Sciatic nerve (tissue), 2 donors: ENCODE measurements at regions not wholly inside any gene's neighbourhood (a gene's known extent, or its start where the extent isn't known, plus 50 kb on each side); places are given as distances from the start of the nearest gene placed in this dataset.

Source experiments
- ATAC-seq: fragments of 200-7000 bp; cut with Tn5 transposase; one replicate; pipeline ENCODE4 v1.9.1; 2020; ENCODE audit warnings: mild to moderate bottlenecking, moderate library complexity
- DNase-seq: peaks from one replicate; pipeline ENCODE4 v3.0.0-alpha.2; 2020; ENCODE audit warnings: low spot score
- intact Hi-C: fragments of 100-400 bp; cut with DNase I; formaldehyde crosslinking; loops from one replicate; pipeline ENCODE4 v1.14.2; 2022
- donor health status: DM: no; HTN: no; CAD: no.
- donor health status: DM: no; HTN: no; CAD: no.

DNA sequence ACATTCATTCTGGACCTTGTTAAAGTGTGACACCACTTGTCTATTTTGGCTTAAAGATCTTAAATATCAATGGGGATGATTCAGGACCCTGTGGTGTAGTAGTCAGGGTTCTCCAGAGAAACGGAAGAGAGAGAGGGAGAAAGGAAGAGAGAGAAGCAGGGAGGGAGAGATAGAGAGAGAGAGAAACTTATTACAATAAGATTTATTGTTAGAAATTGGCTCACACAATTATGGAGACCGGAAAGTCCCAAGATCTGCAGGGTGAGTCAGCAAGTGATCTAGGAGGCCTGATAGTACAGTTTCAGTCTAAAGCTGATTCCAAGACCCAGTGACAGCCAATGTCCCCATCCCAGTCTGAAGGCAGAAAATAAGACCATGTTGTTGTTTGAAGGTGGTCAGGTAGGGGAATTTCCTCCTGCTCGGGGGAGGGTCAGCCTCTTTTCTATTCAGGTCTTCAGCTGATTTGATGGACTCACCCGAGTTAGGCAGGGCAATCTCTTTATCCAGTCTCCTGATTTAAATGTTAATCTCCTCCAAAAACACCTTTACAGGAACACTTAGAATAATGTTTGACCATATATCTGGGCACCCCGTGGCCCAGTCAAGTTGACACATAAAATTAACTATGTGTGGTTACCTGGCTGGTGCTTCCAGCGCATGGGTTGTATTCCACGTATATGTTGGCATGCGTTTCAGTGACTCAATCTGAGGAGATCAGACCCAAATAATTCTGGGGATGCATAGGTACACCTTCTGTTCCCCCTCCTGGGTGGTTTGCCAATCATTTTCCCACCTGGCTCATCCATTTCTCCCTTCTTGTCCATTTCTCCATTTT is 1350.5 kb downstream of the TBC1D22A start:
- DNase-seq (no peak), ATAC-seq (no peak)
- intact Hi-C loops, result no loop called here

GRCh38 chr22:48106715-48107259 is 1344.3 kb downstream of the TBC1D22A start:
- intact Hi-C loops, result no loop called here
- DNase-seq (no peak), ATAC-seq (no peak)

- DNase-seq (no peak), ATAC-seq (no peak)
- intact Hi-C loops, result no loop called here
These were observed 1343.8 kb downstream of the TBC1D22A start for GRCh38 chr22:48106215-48106614.

GRCh38 chr22:48105259-48105658 is 1342.8 kb downstream of the TBC1D22A start:
- DNase-seq (no peak), ATAC-seq (no peak)
- intact Hi-C loops, result no loop called here

- intact Hi-C loops, result no loop called here
- no peak for DNase-seq
- ATAC-seq, result no peak
These were observed 1342.3 kb downstream of the TBC1D22A start for GRCh38 chr22:48104766-48105165.

DNA sequence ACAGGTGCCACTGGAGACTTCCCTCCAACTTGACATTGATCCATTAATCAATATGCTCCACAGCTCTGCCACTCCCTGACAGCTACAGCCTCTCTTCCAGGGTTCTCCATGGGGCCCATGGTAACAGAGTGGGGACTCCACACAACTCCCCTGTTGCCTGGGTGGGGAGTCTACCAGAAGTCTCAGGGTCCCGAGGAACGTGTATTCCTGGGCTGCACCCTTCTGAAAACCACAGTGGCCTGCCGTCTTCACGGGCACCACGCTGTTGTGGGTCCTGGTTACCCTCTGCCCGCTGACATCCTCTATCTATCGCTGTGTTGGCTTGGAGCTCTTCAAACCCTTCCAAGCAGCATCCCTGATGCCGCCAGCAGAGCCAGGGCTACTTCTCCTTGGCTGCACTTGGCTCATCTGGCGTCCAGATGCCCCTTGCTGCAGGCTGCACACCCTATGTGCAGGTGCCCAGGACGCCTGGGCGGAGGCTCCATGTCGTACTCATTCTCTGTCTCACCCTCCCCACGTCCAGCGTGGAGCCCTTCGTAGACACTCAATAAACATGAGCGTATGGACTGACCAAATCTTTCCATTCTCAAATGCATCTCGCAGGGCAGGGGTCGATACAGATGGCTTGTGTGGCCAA is 1341.8 kb downstream of the TBC1D22A start:
- intact Hi-C loops, result no loop called here
- ATAC-seq, result no peak
- no peak for DNase-seq

- intact Hi-C loops, result loop anchor here (2.0 kb wide), 1 partner anchor 22 kb away; no protein-coding TSS in a partner anchor
- ATAC-seq (peak; percentile 30), DNase-seq (no peak)
These were observed 1340.9 kb downstream of the TBC1D22A start for GRCh38 chr22:48103126-48103875.

- DNase-seq, result no peak
- intact Hi-C loops, result loop anchor here (2.0 kb wide), 1 partner anchor 22 kb away; no protein-coding TSS in a partner anchor
- ATAC-seq, result no peak
These were observed 1340.1 kb downstream of the TBC1D22A start for GRCh38 chr22:48102581-48102980.

GRCh38 chr22:48101704-48102103 is 1339.3 kb downstream of the TBC1D22A start:
- no peak for ATAC-seq
- intact Hi-C loops, result loop anchor here (2.0 kb wide), 1 partner anchor 21 kb away; no protein-coding TSS in a partner anchor
- DNase-seq, result no peak

DNA sequence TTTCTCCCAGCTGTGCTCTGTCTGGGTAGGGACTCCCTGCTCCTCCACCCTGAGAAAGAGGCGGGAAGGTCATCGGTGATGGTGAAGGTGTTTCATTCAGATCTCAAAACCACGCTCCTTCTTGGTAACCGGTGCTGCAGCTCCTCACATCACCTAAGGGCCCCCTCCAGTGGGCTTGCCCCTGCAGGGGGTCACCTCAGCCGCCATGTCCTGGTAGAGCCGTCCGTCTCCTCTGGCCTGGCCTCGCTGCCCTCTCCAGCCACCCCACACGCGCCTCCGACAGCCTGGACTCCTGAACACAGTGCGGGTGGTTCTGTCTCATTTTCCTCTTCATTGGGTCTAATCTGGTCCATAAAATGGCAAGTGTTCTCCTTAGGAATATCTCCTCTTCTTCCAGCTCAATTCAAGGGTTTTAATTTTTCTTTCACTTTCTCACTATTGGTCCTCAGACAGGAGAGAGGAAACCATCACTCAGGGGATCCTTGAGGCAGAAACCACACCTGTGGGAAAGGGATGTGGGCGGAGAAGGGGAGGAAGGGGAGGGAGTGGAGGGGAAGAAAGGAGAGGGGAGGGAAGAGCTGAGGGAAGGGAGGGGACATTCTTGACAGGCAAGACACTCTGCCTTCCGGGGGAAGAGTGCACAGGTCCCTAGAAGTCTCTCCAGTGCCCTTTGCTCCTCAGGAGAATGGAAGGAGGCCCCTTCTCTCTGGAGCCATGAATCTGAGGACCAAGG is 1338.4 kb downstream of the TBC1D22A start:
- no peak for ATAC-seq
- DNase-seq, result no peak
- intact Hi-C loops, result no loop called here

- ATAC-seq, result peak; percentile 55
- no peak for DNase-seq
- intact Hi-C loops, result no loop called here
These were observed 1337.2 kb downstream of the TBC1D22A start for GRCh38 chr22:48099671-48100070.

GRCh38 chr22:48099251-48099650 is 1336.8 kb downstream of the TBC1D22A start:
- ATAC-seq (no peak), DNase-seq (no peak)
- intact Hi-C loops, result no loop called here

DNA sequence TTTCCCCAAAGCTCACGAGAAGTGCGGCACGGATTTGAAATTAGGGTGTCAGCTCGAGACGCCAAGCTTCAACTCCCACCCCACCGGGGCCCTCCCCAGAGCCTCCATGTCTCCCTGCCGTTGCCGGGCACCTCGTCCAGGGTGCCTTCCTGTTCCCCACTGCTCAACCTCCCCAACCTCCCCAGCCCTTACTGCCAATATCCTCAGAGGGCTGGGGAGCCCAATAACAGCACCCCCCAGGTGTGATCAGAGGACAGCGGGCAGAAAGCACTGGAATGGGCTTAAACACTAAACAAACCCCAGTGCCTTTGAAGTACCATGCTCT is 1336.4 kb downstream of the TBC1D22A start:
- DNase-seq, result no peak
- intact Hi-C loops, result no loop called here

GRCh38 chr22:48098243-48098920 is 1335.9 kb downstream of the TBC1D22A start:
- intact Hi-C loops, result no loop called here
- ATAC-seq, result no peak
- no peak for DNase-seq

More for the DNA sequence above, 1336.4 kb downstream of the TBC1D22A start:
- ATAC-seq, result no peak

DNA sequence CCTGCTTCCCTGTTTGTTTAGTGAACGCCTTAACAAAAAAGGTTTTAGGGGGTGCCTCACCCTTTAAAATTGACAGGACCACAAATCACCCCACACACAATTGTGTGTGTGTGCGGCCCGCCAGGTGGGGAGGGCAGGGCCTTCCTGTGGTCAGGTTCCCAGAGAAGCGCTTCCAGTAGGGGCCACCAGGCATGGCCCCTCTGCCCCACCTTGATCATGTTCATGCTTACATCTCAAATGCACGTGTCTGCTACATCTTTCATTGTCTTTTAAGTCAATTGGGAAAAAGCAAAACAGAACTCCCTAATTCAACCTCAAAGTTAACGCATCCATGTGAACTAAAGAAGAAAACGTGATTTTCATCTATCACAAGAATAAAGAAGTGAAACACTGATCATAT is 1335.3 kb downstream of the TBC1D22A start:
- ATAC-seq (no peak), DNase-seq (no peak)
- intact Hi-C loops, result no loop called here

GRCh38 chr22:48096851-48097665 is 1334.6 kb downstream of the TBC1D22A start:
- DNase-seq, result no peak
- intact Hi-C loops, result no loop called here
- no peak for ATAC-seq

- DNase-seq, result no peak
- intact Hi-C loops, result no loop called here
- no peak for ATAC-seq
These were observed 1334.0 kb downstream of the TBC1D22A start for GRCh38 chr22:48096411-48096810.

DNA sequence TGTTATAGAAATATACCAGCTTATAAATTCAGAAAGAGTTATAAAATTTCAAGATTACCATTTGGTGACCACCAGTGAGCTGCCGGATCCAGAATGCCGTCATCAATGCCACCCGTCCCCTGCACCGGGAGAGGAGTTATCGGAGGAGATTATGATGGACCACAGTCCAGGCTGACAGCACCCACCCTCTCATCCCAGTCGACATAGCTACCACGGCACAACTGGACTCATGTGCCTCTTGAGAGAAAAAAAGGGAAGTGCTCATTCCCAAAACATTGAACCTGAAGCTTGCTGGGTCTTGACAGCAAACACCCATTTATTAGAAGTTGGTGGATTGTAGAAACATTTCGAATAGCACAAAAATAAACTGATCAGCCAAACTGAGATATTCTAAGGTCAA is 1331.5 kb downstream of the TBC1D22A start:
- intact Hi-C loops, result no loop called here
- no peak for DNase-seq
- no peak for ATAC-seq
